Thoracic aorta (tissue), 2 donors: ENCODE measurements at regions not wholly inside any gene's neighbourhood (a gene's known extent, or its start where the extent isn't known, plus 50 kb on each side); places are given as distances from the start of the nearest gene placed in this dataset.

Experiments
- ATAC-seq: fragments of 150-250 bp; one replicate; pipeline ENCODE4 v1.8.0; 2017; ENCODE audit warnings: low read depth; ENCODE audit not compliant: insufficient number of reproducible peaks, low FRiP score
- DNase-seq: peaks from one replicate; pipeline ENCODE4 v3.0.0-alpha.2; 2020; ENCODE audit warnings: low spot score
- H3K27ac ChIP-seq, 2 donors: fragments of 200-600 bp; sonication (generic); 1 replicate in 1 of 2; 2 replicates in 1 of 2; pipeline ENCODE4 v1.5.1; 2016; ENCODE audit warnings: mild to moderate bottlenecking in 2 of 2, moderate library complexity in 2 of 2
- H3K27me3 ChIP-seq: fragments of 200-600 bp; sonication (generic); replicated peaks from 2 replicates; pipeline ENCODE4 v1.6.0; 2016; ENCODE audit warnings: mild to moderate bottlenecking; ENCODE audit not compliant: insufficient read depth
- H3K36me3 ChIP-seq: fragments of 200-600 bp; sonication (generic); one replicate; pipeline ENCODE4 v1.5.1; 2016
- H3K4me1 ChIP-seq, 2 donors: fragments of 200-600 bp; sonication (generic); 1 replicate in 1 of 2; 2 replicates in 1 of 2; pipeline versions ENCODE4 v1.5.1 to v1.6.0; 2016; ENCODE audit warnings: low read depth in 2 of 2, mild to moderate bottlenecking in 1 of 2; ENCODE audit not compliant: control insufficient read depth in 1 of 2
- H3K4me3 ChIP-seq: fragments of 200-600 bp; sonication (generic); 2 replicates; pipeline ENCODE4 v1.5.1; 2016; ENCODE audit warnings: mild to moderate bottlenecking
- H3K9me3 ChIP-seq: fragments of 200-600 bp; sonication (generic); 2 replicates; pipeline ENCODE4 v1.5.1; 2016
- CTCF ChIP-seq: fragments of 200-600 bp; sonication (generic); IDR thresholded peaks from one replicate; pipeline ENCODE4 v1.5.1; 2019; ENCODE audit warnings: antibody characterized with exemption

- no peak for TF ChIP-seq CTCF
- no peak overlapping the region for H3K4me3 ChIP-seq
- H3K4me1 ChIP-seq: no peaks in the 10 kb centered on the region
- ATAC-seq: no peak
- H3K27me3 ChIP-seq: no peaks in the 10 kb centered on the region
- H3K36me3 ChIP-seq: no peaks in the 10 kb centered on the region
- H3K27ac ChIP-seq: no peak overlapping the region
- H3K9me3 ChIP-seq: no peaks in the 10 kb centered on the region
- DNase-seq: no peak
Observed at GRCh38 chr12:30153981-30154380, 370.2 kb upstream of the TMTC1 start.

GRCh38 chr12:30152705-30153104, 369.0 kb upstream of the TMTC1 start:
- Histone ChIP-seq H3K27me3 (no peaks in the 10 kb centered on the region), H3K36me3 (no peaks in the 10 kb centered on the region), H3K27ac (no peak overlapping the region), H3K4me1 (no peaks in the 10 kb centered on the region), H3K4me3 (no peak overlapping the region), H3K9me3 (no peaks in the 10 kb centered on the region)
- DNase-seq (no peak), ATAC-seq (no peak)
- TF ChIP-seq CTCF: no peak

GRCh38 chr12:30151831-30152230, 368.1 kb upstream of the TMTC1 start:
- H3K27ac ChIP-seq: no peak overlapping the region
- no peaks in the 10 kb centered on the region for H3K36me3 ChIP-seq
- no peaks in the 10 kb centered on the region for H3K27me3 ChIP-seq
- no peak for TF ChIP-seq CTCF
- no peak overlapping the region for H3K4me3 ChIP-seq
- DNase-seq (no peak), ATAC-seq (no peak)
- H3K9me3 ChIP-seq: no peaks in the 10 kb centered on the region
- no peaks in the 10 kb centered on the region for H3K4me1 ChIP-seq

- Histone ChIP-seq H3K9me3 (no peaks in the 10 kb centered on the region), H3K27ac (no peak overlapping the region), H3K36me3 (no peaks in the 10 kb centered on the region), H3K4me1 (peaks cover 0 to 8% of the 10 kb centered on the region in 2 donors), H3K4me3 (no peak overlapping the region), H3K27me3 (no peaks in the 10 kb centered on the region)
- no peak for ATAC-seq
- TF ChIP-seq CTCF: no peak
- DNase-seq: no peak
Observed at GRCh38 chr12:30146561-30146960, 362.8 kb upstream of the TMTC1 start.

GRCh38 chr12:30145684-30146032, 361.9 kb upstream of the TMTC1 start:
- Histone ChIP-seq H3K27ac (no peak overlapping the region), H3K9me3 (no peaks in the 10 kb centered on the region), H3K4me3 (no peak overlapping the region), H3K4me1 (peaks cover 0 to 8% of the 10 kb centered on the region in 2 donors), H3K36me3 (no peaks in the 10 kb centered on the region), H3K27me3 (no peaks in the 10 kb centered on the region)
- ATAC-seq (no peak), DNase-seq (no peak)
- TF ChIP-seq CTCF: no peak
